Activated B cell treated with CpG ODN at 0.5 μM for 24 hours (primary cell): ENCODE measurements at regions not wholly inside any gene's neighbourhood (a gene's known extent, or its start where the extent isn't known, plus 50 kb on each side); places are given as distances from the start of the nearest gene placed in this dataset.

Source experiments
- ATAC-seq: fragments of 200-7000 bp; cut with Tn5 transposase; one replicate; pipeline ENCODE4 v1.10.0; 2021; ENCODE audit warnings: low read depth, mild to moderate bottlenecking, moderate library complexity
- CTCF ChIA-PET: fragments of 350-600 bp; sonication (Branson Sonifier 250); formaldehyde crosslinking; loops from one replicate; lab custom pipeline; 2021; ENCODE audit warnings: antibody characterized with exemption; lab: Charles Lee
- POLR2A ChIA-PET: fragments of 350-600 bp; sonication (Branson Sonifier 250); formaldehyde crosslinking; loops from one replicate; lab custom pipeline; 2021; ENCODE audit warnings: antibody characterized with exemption; lab: Charles Lee
- DNase-seq: peaks from one replicate; pipeline ENCODE4 v3.0.0; 2022
- H3K27ac Mint-ChIP-seq: one replicate; pipeline ENCODE4 v1.8.0; 2020; ENCODE audit warnings: mixed read lengths
- H3K27me3 Mint-ChIP-seq: one replicate; pipeline ENCODE4 v1.8.0; 2021; ENCODE audit warnings: mixed read lengths
- H3K36me3 Mint-ChIP-seq: one replicate; pipeline ENCODE4 v1.8.0; 2021; ENCODE audit warnings: low read depth, mixed read lengths
- H3K4me1 Mint-ChIP-seq: one replicate; pipeline ENCODE4 v1.8.0; 2021; ENCODE audit warnings: mixed read lengths
- H3K4me3 Mint-ChIP-seq: one replicate; pipeline ENCODE4 v1.8.0; 2020; ENCODE audit warnings: mild to moderate bottlenecking, mixed read lengths
- H3K9me3 Mint-ChIP-seq: one replicate; pipeline ENCODE4 v1.8.0; 2020; ENCODE audit warnings: mixed read lengths
- intact Hi-C: fragments of 100-400 bp; cut with micrococcal nuclease; formaldehyde crosslinking; loops from one replicate; pipeline ENCODE4 v1.15.1; 2024
- TF ChIP-seq, protein P1 (sequence below): fragments of 200-600 bp; IDR thresholded peaks from one replicate; pipeline ENCODE4 v1.8.0; 2022; ENCODE audit warnings: antibody characterized with exemption, mild to moderate bottlenecking

DNA sequence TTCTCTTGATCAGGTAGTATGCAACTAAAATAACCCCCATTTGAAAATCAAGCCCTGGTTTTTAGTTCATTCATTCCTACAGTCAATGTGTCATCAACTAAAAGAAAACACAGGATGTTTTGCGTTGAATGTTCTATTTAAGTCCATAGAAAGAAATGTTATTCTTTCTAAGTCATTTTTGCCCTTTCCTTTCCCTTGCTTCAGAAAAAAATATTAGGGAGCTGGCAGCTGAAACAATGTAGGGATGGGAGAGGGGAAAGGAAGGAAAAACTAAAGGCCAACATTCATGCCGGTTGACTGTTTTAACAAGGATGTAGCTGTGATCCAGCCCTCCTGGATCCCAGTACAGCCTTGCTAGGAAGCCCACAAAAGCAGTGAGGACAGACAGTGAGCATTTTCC lies 155.1 kb downstream of the BTG1 start:
- H3K27ac Mint-ChIP-seq, result no peak overlapping the region
- CTCF ChIA-PET, result interaction anchor here (0.9 to 2.8 kb wide), 6 partner anchors 139 to 580 kb away, joined by 3 to 15 read pairs (median 4); partner anchors contain the start of gene BTG1
- ATAC-seq, result no peak

GRCh38 chr12:91989143-91989542 lies 156.5 kb downstream of the BTG1 start:
- DNase-seq (no peak), ATAC-seq (no peak)
- Mint-ChIP-seq H3K36me3 (no peaks in the 10 kb centered on the region), H3K9me3 (no peaks in the 10 kb centered on the region), H3K4me3 (no peak overlapping the region), H3K4me1 (peaks cover 2% of the 10 kb centered on the region), H3K27me3 (no peaks in the 10 kb centered on the region), H3K27ac (no peak overlapping the region)
- TF ChIP-seq, protein P1, sequence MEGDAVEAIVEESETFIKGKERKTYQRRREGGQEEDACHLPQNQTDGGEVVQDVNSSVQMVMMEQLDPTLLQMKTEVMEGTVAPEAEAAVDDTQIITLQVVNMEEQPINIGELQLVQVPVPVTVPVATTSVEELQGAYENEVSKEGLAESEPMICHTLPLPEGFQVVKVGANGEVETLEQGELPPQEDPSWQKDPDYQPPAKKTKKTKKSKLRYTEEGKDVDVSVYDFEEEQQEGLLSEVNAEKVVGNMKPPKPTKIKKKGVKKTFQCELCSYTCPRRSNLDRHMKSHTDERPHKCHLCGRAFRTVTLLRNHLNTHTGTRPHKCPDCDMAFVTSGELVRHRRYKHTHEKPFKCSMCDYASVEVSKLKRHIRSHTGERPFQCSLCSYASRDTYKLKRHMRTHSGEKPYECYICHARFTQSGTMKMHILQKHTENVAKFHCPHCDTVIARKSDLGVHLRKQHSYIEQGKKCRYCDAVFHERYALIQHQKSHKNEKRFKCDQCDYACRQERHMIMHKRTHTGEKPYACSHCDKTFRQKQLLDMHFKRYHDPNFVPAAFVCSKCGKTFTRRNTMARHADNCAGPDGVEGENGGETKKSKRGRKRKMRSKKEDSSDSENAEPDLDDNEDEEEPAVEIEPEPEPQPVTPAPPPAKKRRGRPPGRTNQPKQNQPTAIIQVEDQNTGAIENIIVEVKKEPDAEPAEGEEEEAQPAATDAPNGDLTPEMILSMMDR, result no peak
- intact Hi-C loops, result no loop called here
- ChIA-PET POLR2A (no interaction called here), CTCF (interaction anchor here (0.9 kb wide), 1 partner anchor 155 kb away, joined by 3 read pairs; no protein-coding TSS in a partner anchor)

More for the DNA sequence above, 155.1 kb downstream of the BTG1 start:
- Mint-ChIP-seq H3K4me3 (no peak overlapping the region), H3K9me3 (no peaks in the 10 kb centered on the region), H3K4me1 (peaks cover 2% of the 10 kb centered on the region), H3K27me3 (no peaks in the 10 kb centered on the region), H3K36me3 (no peaks in the 10 kb centered on the region)
- DNase-seq, result no peak
- intact Hi-C loops, result loop anchor here (5.0 kb wide), 3 partner anchors 512 to 662 kb away; no protein-coding TSS in a partner anchor
- TF ChIP-seq, protein P1, result no peak
- POLR2A ChIA-PET, result interaction anchor here (1.3 to 2.3 kb wide), 2 partner anchors 147 to 154 kb away, joined by 3 to 20 read pairs; partner anchors contain the start of gene BTG1

DNA sequence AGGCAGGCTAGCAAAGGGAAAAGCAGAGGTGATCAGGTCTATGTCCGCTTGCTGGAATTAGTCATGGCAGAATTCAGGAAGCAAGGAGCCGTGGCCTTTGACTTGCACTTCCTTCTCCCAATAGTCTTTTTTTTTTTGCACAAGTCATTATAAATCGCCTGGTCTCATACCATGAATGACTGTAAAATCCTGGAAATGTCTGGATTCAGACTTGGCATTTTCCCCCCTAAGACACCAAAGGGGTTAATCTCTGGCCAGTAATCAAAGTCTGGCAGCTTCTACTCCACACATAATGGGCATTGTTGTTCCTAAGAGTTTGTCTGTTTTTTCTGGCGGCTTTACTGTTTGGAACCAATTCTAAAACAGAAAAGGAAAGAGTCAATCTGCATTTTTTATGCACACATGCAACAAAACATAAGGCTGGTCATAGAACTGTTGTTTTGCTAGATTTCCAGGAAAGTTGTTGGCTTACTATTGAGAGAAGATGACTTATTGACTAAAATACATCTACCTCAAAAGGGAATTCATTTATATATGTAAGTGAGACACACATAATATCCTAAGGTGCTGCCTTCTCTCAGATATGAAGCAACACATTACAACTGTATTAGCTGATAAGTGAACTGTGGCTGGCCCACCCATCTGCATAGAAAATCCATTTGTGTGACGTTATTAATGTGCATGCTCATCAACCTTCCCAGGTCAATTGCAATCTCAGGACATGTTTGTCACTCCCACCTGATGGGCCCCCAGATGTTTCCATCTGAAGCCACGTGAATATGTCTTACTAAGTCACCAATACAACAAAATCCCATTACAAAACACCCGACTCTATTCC lies 157.3 kb downstream of the BTG1 start:
- POLR2A ChIA-PET, result no interaction called here

GRCh38 chr12:91986084-91986483 lies 159.6 kb downstream of the BTG1 start:
- no peak for DNase-seq
- Mint-ChIP-seq H3K4me1 (no peaks in the 10 kb centered on the region), H3K36me3 (no peaks in the 10 kb centered on the region), H3K4me3 (no peak overlapping the region), H3K9me3 (no peaks in the 10 kb centered on the region), H3K27ac (no peak overlapping the region), H3K27me3 (no peaks in the 10 kb centered on the region)
- intact Hi-C loops, result no loop called here
- TF ChIP-seq, protein P1, result no peak
- CTCF ChIA-PET, result no interaction called here
- ATAC-seq, result no peak
- POLR2A ChIA-PET, result no interaction called here

More for the DNA sequence above, 157.3 kb downstream of the BTG1 start:
- Mint-ChIP-seq H3K4me3 (no peak overlapping the region), H3K27me3 (no peaks in the 10 kb centered on the region), H3K9me3 (no peaks in the 10 kb centered on the region), H3K27ac (no peak overlapping the region), H3K36me3 (no peaks in the 10 kb centered on the region), H3K4me1 (peaks cover 2% of the 10 kb centered on the region)
- TF ChIP-seq, protein P1, result no peak
- CTCF ChIA-PET, result no interaction called here
- DNase-seq, result no peak
- ATAC-seq, result no peak
- intact Hi-C loops, result no loop called here

DNA sequence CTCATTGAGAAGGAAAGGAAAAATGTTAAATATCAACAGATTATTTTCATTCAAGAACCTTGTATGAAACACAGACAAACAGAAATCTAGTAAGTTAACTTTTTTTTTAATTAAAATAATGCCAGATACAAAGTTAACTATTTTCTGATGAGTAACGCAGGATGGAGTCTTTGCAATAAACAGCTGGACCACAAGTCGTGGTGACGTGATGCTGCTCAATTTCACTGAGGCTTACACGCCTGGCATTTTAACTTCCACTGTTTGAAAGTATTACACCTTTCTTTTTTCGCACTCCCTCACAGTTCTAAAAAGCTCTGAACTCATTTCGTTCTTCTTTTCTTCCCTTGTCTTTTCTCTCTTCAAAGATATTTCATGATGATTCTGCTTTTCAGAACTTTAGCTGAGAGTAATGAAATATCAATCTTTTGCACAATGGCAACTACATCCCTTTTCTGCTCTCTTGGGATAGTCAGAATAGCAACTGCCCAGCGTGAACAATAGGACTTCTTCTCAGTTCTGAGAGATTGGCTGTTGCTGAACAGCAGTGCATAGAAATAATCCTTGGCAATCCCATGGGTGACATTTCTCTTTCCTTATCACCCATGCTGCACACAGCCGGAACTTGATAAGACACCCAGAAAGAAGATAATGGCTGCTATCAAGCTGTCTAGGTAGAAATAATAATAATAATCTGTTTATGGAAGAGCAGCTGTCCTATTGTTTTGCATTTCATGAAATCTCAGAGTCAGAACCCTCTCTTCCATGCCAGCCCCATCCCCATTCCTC lies 160.5 kb downstream of the BTG1 start:
- H3K27ac Mint-ChIP-seq, result no peak overlapping the region
- CTCF ChIA-PET, result no interaction called here
- TF ChIP-seq, protein P1, result no peak
- H3K27me3 Mint-ChIP-seq, result no peaks in the 10 kb centered on the region
- H3K4me3 Mint-ChIP-seq, result no peak overlapping the region
- no peaks in the 10 kb centered on the region for H3K9me3 Mint-ChIP-seq
- H3K36me3 Mint-ChIP-seq, result no peaks in the 10 kb centered on the region
- no peaks in the 10 kb centered on the region for H3K4me1 Mint-ChIP-seq
- no peak for ATAC-seq
- no peak for DNase-seq
- intact Hi-C loops, result no loop called here
- POLR2A ChIA-PET, result no interaction called here
